GM23338 (cell line): ENCODE measurements at regions not wholly inside any gene's neighbourhood (a gene's known extent, or its start where the extent isn't known, plus 50 kb on each side); places are given as distances from the start of the nearest gene placed in this dataset.

Source experiments
- ATAC-seq: fragments of 200-7000 bp; cut with Tn5 transposase; 3 replicates; pipeline ENCODE4 v1.9.1; 2020
- DNase-seq: peaks from one replicate; pipeline ENCODE4 v3.0.0-alpha.2; 2015; ENCODE audit warnings: low spot score
- H2AFZ ChIP-seq: fragments of 200-600 bp; sonication (generic); 2 replicates; pipeline ENCODE4 v1.8.0; 2016; ENCODE audit warnings: antibody characterized with exemption, mild to moderate bottlenecking, moderate library complexity
- H3F3A ChIP-seq: fragments of 200-600 bp; sonication (generic); replicated peaks from 2 replicates; pipeline ENCODE4 v1.8.0; 2017; ENCODE audit warnings: antibody characterized with exemption, mixed run types, low read depth
- H3K27ac ChIP-seq: fragments of 200-600 bp; sonication (generic); 2 replicates; pipeline ENCODE4 v1.6.1; 2016; ENCODE audit warnings: low read depth
- H3K27me3 ChIP-seq: fragments of 200-600 bp; sonication (generic); 2 replicates; pipeline ENCODE4 v1.8.0; 2016; ENCODE audit warnings: mild to moderate bottlenecking, mixed run types, moderate library complexity; ENCODE audit not compliant: insufficient read depth
- H3K36me3 ChIP-seq: fragments of 200-600 bp; sonication (generic); 2 replicates; pipeline ENCODE4 v1.8.0; 2016; ENCODE audit warnings: mild to moderate bottlenecking; ENCODE audit not compliant: insufficient read depth
- H3K4me1 ChIP-seq: fragments of 200-600 bp; sonication (generic); 2 replicates; pipeline ENCODE4 v1.8.0; 2016; ENCODE audit warnings: mild to moderate bottlenecking, moderate library complexity; ENCODE audit not compliant: insufficient read depth
- H3K4me2 ChIP-seq: fragments of 200-600 bp; sonication (generic); 2 replicates; pipeline ENCODE4 v1.7.1; 2017; ENCODE audit warnings: mixed run types
- H3K4me3 ChIP-seq: fragments of 200-600 bp; sonication (generic); 2 replicates; pipeline ENCODE4 v1.6.1; 2016; ENCODE audit warnings: mixed run types
- H3K79me2 ChIP-seq: fragments of 200-600 bp; sonication (generic); replicated peaks from 2 replicates; pipeline ENCODE4 v1.8.0; 2017; ENCODE audit warnings: mild to moderate bottlenecking; ENCODE audit not compliant: insufficient read depth
- H3K9me2 ChIP-seq: fragments of 200-600 bp; sonication (generic); 2 replicates; pipeline ENCODE4 v1.8.0; 2017; ENCODE audit not compliant: insufficient read depth
- H4K20me1 ChIP-seq: fragments of 200-600 bp; sonication (generic); replicated peaks from 2 replicates; pipeline ENCODE4 v1.8.0; 2017; ENCODE audit warnings: mild to moderate bottlenecking; ENCODE audit not compliant: insufficient read depth
- H3K27ac Mint-ChIP-seq: 2 replicates; pipeline ENCODE4 v1.8.0; 2020; ENCODE audit warnings: inconsistent platforms, mild to moderate bottlenecking, moderate library complexity, mixed read lengths
- H3K27me3 Mint-ChIP-seq: 3 replicates; pipeline ENCODE4 v1.8.0; 2022; ENCODE audit warnings: low read depth, mild to moderate bottlenecking, moderate library complexity, mixed read lengths, inconsistent platforms; ENCODE audit not compliant: insufficient read depth, poor library complexity
- H3K36me3 Mint-ChIP-seq: 3 replicates; pipeline ENCODE4 v1.8.0; 2021; ENCODE audit warnings: low read depth, mild to moderate bottlenecking, inconsistent platforms, moderate library complexity, mixed read lengths
- H3K4me1 Mint-ChIP-seq: 3 replicates; pipeline ENCODE4 v1.8.0; 2020; ENCODE audit warnings: mild to moderate bottlenecking, inconsistent platforms, mixed read lengths
- H3K4me3 Mint-ChIP-seq: 3 replicates; pipeline ENCODE4 v1.8.0; 2021; ENCODE audit warnings: moderate library complexity, mild to moderate bottlenecking, inconsistent platforms, mixed read lengths
- H3K9me3 Mint-ChIP-seq: 3 replicates; pipeline ENCODE4 v1.8.0; 2020; ENCODE audit warnings: moderate library complexity, mild to moderate bottlenecking, inconsistent platforms, mixed read lengths
- CREB1 ChIP-seq: fragments of 250-450 bp; sonication (Bioruptor Pico); IDR thresholded peaks from 2 replicates; pipeline ENCODE4 v1.5.0; 2020; ENCODE audit warnings: low read depth, mild to moderate bottlenecking, moderate library complexity
- EZH2 ChIP-seq: fragments of 200-600 bp; sonication (generic); IDR thresholded peaks from one replicate; pipeline ENCODE4 v1.8.0; 2017; ENCODE audit warnings: antibody characterized with exemption, mild to moderate bottlenecking, low read depth; ENCODE audit not compliant: unreplicated experiment
- EZH2phosphoT487 ChIP-seq: fragments of 200-600 bp; sonication (generic); IDR thresholded peaks from one replicate; pipeline ENCODE4 v1.8.1; 2018; ENCODE audit warnings: antibody characterized with exemption; ENCODE audit not compliant: unreplicated experiment
- JUNB ChIP-seq: IDR thresholded peaks from one replicate; pipeline ENCODE4 v1.6.1; 2016; ENCODE audit warnings: antibody characterized with exemption; ENCODE audit not compliant: unreplicated experiment
- NANOG ChIP-seq: IDR thresholded peaks from 2 replicates; pipeline ENCODE4 v1.6.1; 2016; ENCODE audit warnings: antibody characterized with exemption, borderline replicate concordance
- POLR2AphosphoS5 ChIP-seq: IDR thresholded peaks from 2 replicates; pipeline ENCODE4 v1.6.1; 2016; ENCODE audit warnings: antibody characterized with exemption, low read depth
- STAT1 ChIP-seq: IDR thresholded peaks from one replicate; pipeline ENCODE4 v1.6.1; 2016; ENCODE audit warnings: antibody characterized with exemption; ENCODE audit not compliant: unreplicated experiment
- ZNF114 ChIP-seq: fragments of 250-450 bp; sonication (Bioruptor Pico); IDR thresholded peaks from 2 replicates; pipeline ENCODE4 v1.5.0; 2020; ENCODE audit warnings: mild to moderate bottlenecking, moderate library complexity
- ZNF331 ChIP-seq: fragments of 250-450 bp; sonication (Bioruptor Pico); IDR thresholded peaks from 2 replicates; pipeline ENCODE4 v1.5.0; 2020; ENCODE audit warnings: low read depth, mild to moderate bottlenecking, moderate library complexity
- TF ChIP-seq, protein P1 (sequence below), 2 experiments: fragments of 200-600 bp in 1 of 2; sonication (generic) in 1 of 2; conservative IDR thresholded peaks; 2 replicates each; pipeline versions ENCODE4 v1.5.1 to v1.6.1; 2016 to 2017; ENCODE audit warnings: antibody characterized with exemption in 2 of 2, low read depth in 2 of 2, mild to moderate bottlenecking in 2 of 2, moderate library complexity in 1 of 2
- TF ChIP-seq, protein P2 (sequence below): IDR thresholded peaks from one replicate; pipeline ENCODE4 v1.6.1; 2018; ENCODE audit warnings: antibody characterized with exemption; ENCODE audit not compliant: unreplicated experiment
- TF ChIP-seq, protein P3 (sequence below): fragments of 250-450 bp; sonication (Bioruptor Pico); IDR thresholded peaks from 2 replicates; pipeline ENCODE4 v1.5.0; 2020; ENCODE audit warnings: mild to moderate bottlenecking, moderate library complexity
- TF ChIP-seq, protein P4 (sequence below): IDR thresholded peaks from 2 replicates; pipeline ENCODE4 v1.6.1; 2016; ENCODE audit warnings: antibody characterized with exemption

DNA sequence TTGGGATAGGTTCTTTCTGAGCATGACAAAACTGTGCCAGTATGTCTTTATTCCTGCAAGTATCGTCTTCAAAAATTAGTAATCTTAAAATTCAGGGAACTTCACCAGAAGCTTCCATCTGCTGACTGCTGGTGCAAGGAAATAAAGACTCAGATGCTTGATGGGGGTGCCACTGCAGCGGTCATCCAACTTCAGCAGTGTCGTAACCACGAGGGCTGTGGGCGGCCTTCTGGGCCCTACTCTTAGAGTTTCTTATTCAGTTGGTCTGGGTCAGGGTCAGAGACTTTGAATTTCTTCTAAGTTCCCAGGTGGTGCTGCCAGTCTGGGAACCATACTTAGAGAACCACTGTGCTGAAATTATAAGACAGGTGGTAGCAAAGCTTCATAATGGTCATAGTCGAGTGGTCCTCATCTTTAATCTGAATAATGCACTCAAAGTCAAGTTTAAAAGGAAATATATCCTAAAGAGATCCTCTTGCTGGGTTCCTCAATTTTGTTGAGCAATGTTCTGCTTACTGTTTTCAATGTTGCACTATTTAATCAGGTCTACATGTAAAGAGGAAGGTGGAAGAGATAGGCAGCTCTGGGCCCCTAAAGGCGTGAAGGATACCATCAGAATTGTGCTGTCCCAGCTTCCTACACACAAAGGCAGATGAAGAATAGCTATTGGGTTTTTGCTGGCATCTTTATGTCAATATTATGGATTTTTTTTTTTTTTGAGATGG lies 165.4 kb upstream of the GMDS start:
- H3K79me2 ChIP-seq = no peaks in the 10 kb centered on the region
- no peak overlapping the region for H3K27ac ChIP-seq
- H3K4me3 Mint-ChIP-seq = no peak overlapping the region
- H3K36me3 Mint-ChIP-seq = no peaks in the 10 kb centered on the region
- H3K4me2 ChIP-seq = no peak overlapping the region
- H3K27ac Mint-ChIP-seq = no peak overlapping the region
- no peaks in the 10 kb centered on the region for H3F3A ChIP-seq
- ATAC-seq (no peak), DNase-seq (no peak)
- H3K27me3 Mint-ChIP-seq = no peaks in the 10 kb centered on the region
- no peaks in the 10 kb centered on the region for H3K27me3 ChIP-seq
- no peak overlapping the region for H3K4me3 ChIP-seq
- no peaks in the 10 kb centered on the region for H3K9me2 ChIP-seq
- H3K4me1 ChIP-seq = no peaks in the 10 kb centered on the region
- H3K9me3 Mint-ChIP-seq = no peaks in the 10 kb centered on the region; the same call in 2 of the 3 replicates
- no peaks in the 10 kb centered on the region for H3K36me3 ChIP-seq
- H3K4me1 Mint-ChIP-seq = no peaks in the 10 kb centered on the region
- H4K20me1 ChIP-seq = no peaks in the 10 kb centered on the region
- no peak overlapping the region for H2AFZ ChIP-seq
- TF ChIP-seq EZH2phosphoT487 (no peak), ZNF114 (no peak), CREB1 (CRISPR knock-in tag) (no peak), EZH2 (no peak), JUNB (no peak), NANOG (no peak), POLR2AphosphoS5 (no peak), STAT1 (no peak), ZNF331 (CRISPR knock-in tag) (no peak)
- TF ChIP-seq, protein P1, sequence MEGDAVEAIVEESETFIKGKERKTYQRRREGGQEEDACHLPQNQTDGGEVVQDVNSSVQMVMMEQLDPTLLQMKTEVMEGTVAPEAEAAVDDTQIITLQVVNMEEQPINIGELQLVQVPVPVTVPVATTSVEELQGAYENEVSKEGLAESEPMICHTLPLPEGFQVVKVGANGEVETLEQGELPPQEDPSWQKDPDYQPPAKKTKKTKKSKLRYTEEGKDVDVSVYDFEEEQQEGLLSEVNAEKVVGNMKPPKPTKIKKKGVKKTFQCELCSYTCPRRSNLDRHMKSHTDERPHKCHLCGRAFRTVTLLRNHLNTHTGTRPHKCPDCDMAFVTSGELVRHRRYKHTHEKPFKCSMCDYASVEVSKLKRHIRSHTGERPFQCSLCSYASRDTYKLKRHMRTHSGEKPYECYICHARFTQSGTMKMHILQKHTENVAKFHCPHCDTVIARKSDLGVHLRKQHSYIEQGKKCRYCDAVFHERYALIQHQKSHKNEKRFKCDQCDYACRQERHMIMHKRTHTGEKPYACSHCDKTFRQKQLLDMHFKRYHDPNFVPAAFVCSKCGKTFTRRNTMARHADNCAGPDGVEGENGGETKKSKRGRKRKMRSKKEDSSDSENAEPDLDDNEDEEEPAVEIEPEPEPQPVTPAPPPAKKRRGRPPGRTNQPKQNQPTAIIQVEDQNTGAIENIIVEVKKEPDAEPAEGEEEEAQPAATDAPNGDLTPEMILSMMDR (conservative IDR thresholded peaks at IDR 0.05; ENCODE audit: low read depth in 2 of 2) = no peak
- TF ChIP-seq, protein P2, sequence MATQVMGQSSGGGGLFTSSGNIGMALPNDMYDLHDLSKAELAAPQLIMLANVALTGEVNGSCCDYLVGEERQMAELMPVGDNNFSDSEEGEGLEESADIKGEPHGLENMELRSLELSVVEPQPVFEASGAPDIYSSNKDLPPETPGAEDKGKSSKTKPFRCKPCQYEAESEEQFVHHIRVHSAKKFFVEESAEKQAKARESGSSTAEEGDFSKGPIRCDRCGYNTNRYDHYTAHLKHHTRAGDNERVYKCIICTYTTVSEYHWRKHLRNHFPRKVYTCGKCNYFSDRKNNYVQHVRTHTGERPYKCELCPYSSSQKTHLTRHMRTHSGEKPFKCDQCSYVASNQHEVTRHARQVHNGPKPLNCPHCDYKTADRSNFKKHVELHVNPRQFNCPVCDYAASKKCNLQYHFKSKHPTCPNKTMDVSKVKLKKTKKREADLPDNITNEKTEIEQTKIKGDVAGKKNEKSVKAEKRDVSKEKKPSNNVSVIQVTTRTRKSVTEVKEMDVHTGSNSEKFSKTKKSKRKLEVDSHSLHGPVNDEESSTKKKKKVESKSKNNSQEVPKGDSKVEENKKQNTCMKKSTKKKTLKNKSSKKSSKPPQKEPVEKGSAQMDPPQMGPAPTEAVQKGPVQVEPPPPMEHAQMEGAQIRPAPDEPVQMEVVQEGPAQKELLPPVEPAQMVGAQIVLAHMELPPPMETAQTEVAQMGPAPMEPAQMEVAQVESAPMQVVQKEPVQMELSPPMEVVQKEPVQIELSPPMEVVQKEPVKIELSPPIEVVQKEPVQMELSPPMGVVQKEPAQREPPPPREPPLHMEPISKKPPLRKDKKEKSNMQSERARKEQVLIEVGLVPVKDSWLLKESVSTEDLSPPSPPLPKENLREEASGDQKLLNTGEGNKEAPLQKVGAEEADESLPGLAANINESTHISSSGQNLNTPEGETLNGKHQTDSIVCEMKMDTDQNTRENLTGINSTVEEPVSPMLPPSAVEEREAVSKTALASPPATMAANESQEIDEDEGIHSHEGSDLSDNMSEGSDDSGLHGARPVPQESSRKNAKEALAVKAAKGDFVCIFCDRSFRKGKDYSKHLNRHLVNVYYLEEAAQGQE = no peak
- TF ChIP-seq, protein P3, sequence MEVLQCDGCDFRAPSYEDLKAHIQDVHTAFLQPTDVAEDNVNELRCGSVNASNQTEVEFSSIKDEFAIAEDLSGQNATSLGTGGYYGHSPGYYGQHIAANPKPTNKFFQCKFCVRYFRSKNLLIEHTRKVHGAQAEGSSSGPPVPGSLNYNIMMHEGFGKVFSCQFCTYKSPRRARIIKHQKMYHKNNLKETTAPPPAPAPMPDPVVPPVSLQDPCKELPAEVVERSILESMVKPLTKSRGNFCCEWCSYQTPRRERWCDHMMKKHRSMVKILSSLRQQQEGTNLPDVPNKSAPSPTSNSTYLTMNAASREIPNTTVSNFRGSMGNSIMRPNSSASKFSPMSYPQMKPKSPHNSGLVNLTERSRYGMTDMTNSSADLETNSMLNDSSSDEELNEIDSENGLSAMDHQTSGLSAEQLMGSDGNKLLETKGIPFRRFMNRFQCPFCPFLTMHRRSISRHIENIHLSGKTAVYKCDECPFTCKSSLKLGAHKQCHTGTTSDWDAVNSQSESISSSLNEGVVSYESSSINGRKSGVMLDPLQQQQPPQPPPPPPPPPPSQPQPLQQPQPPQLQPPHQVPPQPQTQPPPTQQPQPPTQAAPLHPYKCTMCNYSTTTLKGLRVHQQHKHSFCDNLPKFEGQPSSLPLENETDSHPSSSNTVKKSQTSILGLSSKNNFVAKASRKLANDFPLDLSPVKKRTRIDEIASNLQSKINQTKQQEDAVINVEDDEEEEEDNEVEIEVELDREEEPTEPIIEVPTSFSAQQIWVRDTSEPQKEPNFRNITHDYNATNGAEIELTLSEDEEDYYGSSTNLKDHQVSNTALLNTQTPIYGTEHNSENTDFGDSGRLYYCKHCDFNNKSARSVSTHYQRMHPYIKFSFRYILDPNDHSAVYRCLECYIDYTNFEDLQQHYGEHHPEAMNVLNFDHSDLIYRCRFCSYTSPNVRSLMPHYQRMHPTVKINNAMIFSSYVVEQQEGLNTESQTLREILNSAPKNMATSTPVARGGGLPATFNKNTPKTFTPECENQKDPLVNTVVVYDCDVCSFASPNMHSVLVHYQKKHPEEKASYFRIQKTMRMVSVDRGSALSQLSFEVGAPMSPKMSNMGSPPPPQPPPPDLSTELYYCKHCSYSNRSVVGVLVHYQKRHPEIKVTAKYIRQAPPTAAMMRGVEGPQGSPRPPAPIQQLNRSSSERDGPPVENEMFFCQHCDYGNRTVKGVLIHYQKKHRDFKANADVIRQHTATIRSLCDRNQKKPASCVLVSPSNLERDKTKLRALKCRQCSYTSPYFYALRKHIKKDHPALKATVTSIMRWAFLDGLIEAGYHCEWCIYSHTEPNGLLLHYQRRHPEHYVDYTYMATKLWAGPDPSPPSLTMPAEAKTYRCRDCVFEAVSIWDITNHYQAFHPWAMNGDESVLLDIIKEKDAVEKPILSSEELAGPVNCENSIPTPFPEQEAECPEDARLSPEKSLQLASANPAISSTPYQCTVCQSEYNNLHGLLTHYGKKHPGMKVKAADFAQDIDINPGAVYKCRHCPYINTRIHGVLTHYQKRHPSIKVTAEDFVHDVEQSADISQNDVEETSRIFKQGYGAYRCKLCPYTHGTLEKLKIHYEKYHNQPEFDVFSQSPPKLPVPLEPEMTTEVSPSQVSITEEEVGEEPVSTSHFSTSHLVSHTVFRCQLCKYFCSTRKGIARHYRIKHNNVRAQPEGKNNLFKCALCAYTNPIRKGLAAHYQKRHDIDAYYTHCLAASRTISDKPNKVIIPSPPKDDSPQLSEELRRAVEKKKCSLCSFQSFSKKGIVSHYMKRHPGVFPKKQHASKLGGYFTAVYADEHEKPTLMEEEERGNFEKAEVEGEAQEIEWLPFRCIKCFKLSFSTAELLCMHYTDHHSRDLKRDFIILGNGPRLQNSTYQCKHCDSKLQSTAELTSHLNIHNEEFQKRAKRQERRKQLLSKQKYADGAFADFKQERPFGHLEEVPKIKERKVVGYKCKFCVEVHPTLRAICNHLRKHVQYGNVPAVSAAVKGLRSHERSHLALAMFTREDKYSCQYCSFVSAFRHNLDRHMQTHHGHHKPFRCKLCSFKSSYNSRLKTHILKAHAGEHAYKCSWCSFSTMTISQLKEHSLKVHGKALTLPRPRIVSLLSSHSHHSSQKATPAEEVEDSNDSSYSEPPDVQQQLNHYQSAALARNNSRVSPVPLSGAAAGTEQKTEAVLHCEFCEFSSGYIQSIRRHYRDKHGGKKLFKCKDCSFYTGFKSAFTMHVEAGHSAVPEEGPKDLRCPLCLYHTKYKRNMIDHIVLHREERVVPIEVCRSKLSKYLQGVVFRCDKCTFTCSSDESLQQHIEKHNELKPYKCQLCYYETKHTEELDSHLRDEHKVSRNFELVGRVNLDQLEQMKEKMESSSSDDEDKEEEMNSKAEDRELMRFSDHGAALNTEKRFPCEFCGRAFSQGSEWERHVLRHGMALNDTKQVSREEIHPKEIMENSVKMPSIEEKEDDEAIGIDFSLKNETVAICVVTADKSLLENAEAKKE (CRISPR knock-in tag) = no peak
- TF ChIP-seq, protein P4, sequence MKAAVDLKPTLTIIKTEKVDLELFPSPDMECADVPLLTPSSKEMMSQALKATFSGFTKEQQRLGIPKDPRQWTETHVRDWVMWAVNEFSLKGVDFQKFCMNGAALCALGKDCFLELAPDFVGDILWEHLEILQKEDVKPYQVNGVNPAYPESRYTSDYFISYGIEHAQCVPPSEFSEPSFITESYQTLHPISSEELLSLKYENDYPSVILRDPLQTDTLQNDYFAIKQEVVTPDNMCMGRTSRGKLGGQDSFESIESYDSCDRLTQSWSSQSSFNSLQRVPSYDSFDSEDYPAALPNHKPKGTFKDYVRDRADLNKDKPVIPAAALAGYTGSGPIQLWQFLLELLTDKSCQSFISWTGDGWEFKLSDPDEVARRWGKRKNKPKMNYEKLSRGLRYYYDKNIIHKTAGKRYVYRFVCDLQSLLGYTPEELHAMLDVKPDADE = no peak
